ENCODE measurements at regions not wholly inside any gene's neighbourhood (a gene's known extent, or its start where the extent isn't known, plus 50 kb on each side); places are given as distances from the start of the nearest gene placed in this dataset.

- Mint-ChIP-seq H3K4me3 (no peak overlapping the region), H3K27me3 (no peaks in the 10 kb centered on the region), H3K36me3 (no peaks in the 10 kb centered on the region), H3K9me3 (no peaks in the 10 kb centered on the region), H3K27ac (peak overlapping the region; percentile 59), H3K4me1 (peaks cover 45% of the 10 kb centered on the region)
These were observed 206.3 kb upstream of the TBL1X start for GRCh38 chrX:9258421-9259104.

- Mint-ChIP-seq H3K36me3 (no peaks in the 10 kb centered on the region), H3K27ac (peak overlapping the region; percentile 23), H3K4me1 (peaks cover 45% of the 10 kb centered on the region), H3K9me3 (no peaks in the 10 kb centered on the region), H3K27me3 (no peaks in the 10 kb centered on the region), H3K4me3 (no peak overlapping the region)
These were observed 204.3 kb upstream of the TBL1X start for GRCh38 chrX:9260603-9261002.

GRCh38 chrX:9267415-9267814 is 197.4 kb upstream of the TBL1X start:
- Mint-ChIP-seq H3K27me3 (no peaks in the 10 kb centered on the region), H3K36me3 (no peaks in the 10 kb centered on the region), H3K4me1 (peaks cover 6% of the 10 kb centered on the region), H3K9me3 (no peaks in the 10 kb centered on the region), H3K4me3 (no peak overlapping the region), H3K27ac (no peak overlapping the region)

- no peaks in the 10 kb centered on the region for H3K27me3 Mint-ChIP-seq
- H3K4me1 Mint-ChIP-seq = peaks cover 4% of the 10 kb centered on the region
- H3K36me3 Mint-ChIP-seq = peaks cover 1% of the 10 kb centered on the region
- H3K9me3 Mint-ChIP-seq = no peaks in the 10 kb centered on the region
- H3K27ac Mint-ChIP-seq = no peak overlapping the region
- no peak overlapping the region for H3K4me3 Mint-ChIP-seq
These were observed 195.7 kb upstream of the TBL1X start for GRCh38 chrX:9269134-9269533.

GRCh38 chrX:9271789-9272525 is 192.9 kb upstream of the TBL1X start:
- no peak overlapping the region for H3K4me3 Mint-ChIP-seq
- no peaks in the 10 kb centered on the region for H3K27me3 Mint-ChIP-seq
- H3K9me3 Mint-ChIP-seq = no peaks in the 10 kb centered on the region
- peaks cover 4% of the 10 kb centered on the region for H3K4me1 Mint-ChIP-seq
- peaks cover 1% of the 10 kb centered on the region for H3K36me3 Mint-ChIP-seq
- no peak overlapping the region for H3K27ac Mint-ChIP-seq

- no peaks in the 10 kb centered on the region for H3K27me3 Mint-ChIP-seq
- no peak overlapping the region for H3K27ac Mint-ChIP-seq
- peaks cover 9% of the 10 kb centered on the region for H3K4me1 Mint-ChIP-seq
- H3K36me3 Mint-ChIP-seq = peaks cover 1% of the 10 kb centered on the region
- no peak overlapping the region for H3K4me3 Mint-ChIP-seq
- H3K9me3 Mint-ChIP-seq = no peaks in the 10 kb centered on the region
These were observed 191.1 kb upstream of the TBL1X start for GRCh38 chrX:9273744-9274143.

- peak overlapping the region; percentile 84 for H3K27ac Mint-ChIP-seq
- H3K4me1 Mint-ChIP-seq = peaks cover 28% of the 10 kb centered on the region
- H3K36me3 Mint-ChIP-seq = peaks cover 3% of the 10 kb centered on the region
- H3K9me3 Mint-ChIP-seq = peaks cover 4% of the 10 kb centered on the region
- H3K27me3 Mint-ChIP-seq = no peaks in the 10 kb centered on the region
- H3K4me3 Mint-ChIP-seq = peak overlapping the region; percentile 66
These were observed 186.2 kb upstream of the TBL1X start for GRCh38 chrX:9278475-9279233.

- no peaks in the 10 kb centered on the region for H3K27me3 Mint-ChIP-seq
- peak overlapping the region; percentile 84 for H3K27ac Mint-ChIP-seq
- peaks cover 28% of the 10 kb centered on the region for H3K4me1 Mint-ChIP-seq
- peak overlapping the region; percentile 66 for H3K4me3 Mint-ChIP-seq
- peaks cover 3% of the 10 kb centered on the region for H3K36me3 Mint-ChIP-seq
- H3K9me3 Mint-ChIP-seq = peaks cover 4% of the 10 kb centered on the region
These were observed 185.7 kb upstream of the TBL1X start for GRCh38 chrX:9279234-9279544.

GRCh38 chrX:9280831-9281230 is 184.0 kb upstream of the TBL1X start:
- Mint-ChIP-seq H3K27me3 (no peaks in the 10 kb centered on the region), H3K27ac (no peak overlapping the region), H3K9me3 (peaks cover 6% of the 10 kb centered on the region), H3K4me1 (peaks cover 42% of the 10 kb centered on the region), H3K4me3 (no peak overlapping the region), H3K36me3 (peaks cover 3% of the 10 kb centered on the region)

GRCh38 chrX:9282325-9282724 is 182.5 kb upstream of the TBL1X start:
- peaks cover 48% of the 10 kb centered on the region for H3K4me1 Mint-ChIP-seq
- no peak overlapping the region for H3K4me3 Mint-ChIP-seq
- H3K9me3 Mint-ChIP-seq = peaks cover 9% of the 10 kb centered on the region
- H3K36me3 Mint-ChIP-seq = peaks cover 3% of the 10 kb centered on the region
- H3K27ac Mint-ChIP-seq = peak overlapping the region; percentile 94
- no peaks in the 10 kb centered on the region for H3K27me3 Mint-ChIP-seq

GRCh38 chrX:9285342-9285771 is 179.5 kb upstream of the TBL1X start:
- Mint-ChIP-seq H3K36me3 (no peaks in the 10 kb centered on the region), H3K27me3 (no peaks in the 10 kb centered on the region), H3K9me3 (peaks cover 5% of the 10 kb centered on the region), H3K4me1 (peaks cover 41% of the 10 kb centered on the region), H3K4me3 (peak overlapping the region; percentile 63), H3K27ac (peak overlapping the region; percentile 100)

GRCh38 chrX:9286234-9286633 is 178.6 kb upstream of the TBL1X start:
- peak overlapping the region; percentile 100 for H3K27ac Mint-ChIP-seq
- H3K9me3 Mint-ChIP-seq = peaks cover 5% of the 10 kb centered on the region
- no peaks in the 10 kb centered on the region for H3K27me3 Mint-ChIP-seq
- peak overlapping the region; percentile 63 for H3K4me3 Mint-ChIP-seq
- H3K36me3 Mint-ChIP-seq = no peaks in the 10 kb centered on the region
- H3K4me1 Mint-ChIP-seq = peaks cover 42% of the 10 kb centered on the region

- H3K27me3 Mint-ChIP-seq = no peaks in the 10 kb centered on the region
- no peaks in the 10 kb centered on the region for H3K9me3 Mint-ChIP-seq
- no peak overlapping the region for H3K27ac Mint-ChIP-seq
- H3K36me3 Mint-ChIP-seq = no peaks in the 10 kb centered on the region
- H3K4me3 Mint-ChIP-seq = no peak overlapping the region
- peaks cover 11% of the 10 kb centered on the region for H3K4me1 Mint-ChIP-seq
These were observed 173.2 kb upstream of the TBL1X start for GRCh38 chrX:9291629-9292028.

- no peaks in the 10 kb centered on the region for H3K9me3 Mint-ChIP-seq
- no peak overlapping the region for H3K4me3 Mint-ChIP-seq
- H3K36me3 Mint-ChIP-seq = no peaks in the 10 kb centered on the region
- H3K27ac Mint-ChIP-seq = no peak overlapping the region
- peaks cover 4% of the 10 kb centered on the region for H3K4me1 Mint-ChIP-seq
- no peaks in the 10 kb centered on the region for H3K27me3 Mint-ChIP-seq
These were observed 171.8 kb upstream of the TBL1X start for GRCh38 chrX:9293051-9293496.

GRCh38 chrX:9293903-9294302 is 171.0 kb upstream of the TBL1X start:
- H3K4me3 Mint-ChIP-seq = no peak overlapping the region
- no peaks in the 10 kb centered on the region for H3K27me3 Mint-ChIP-seq
- H3K27ac Mint-ChIP-seq = no peak overlapping the region
- peaks cover 4% of the 10 kb centered on the region for H3K4me1 Mint-ChIP-seq
- no peaks in the 10 kb centered on the region for H3K9me3 Mint-ChIP-seq
- H3K36me3 Mint-ChIP-seq = no peaks in the 10 kb centered on the region

GRCh38 chrX:9295551-9295950 is 169.3 kb upstream of the TBL1X start:
- Mint-ChIP-seq H3K4me3 (no peak overlapping the region), H3K9me3 (no peaks in the 10 kb centered on the region), H3K27me3 (no peaks in the 10 kb centered on the region)

More at GRCh38 chrX:9295551-9295950, 169.3 kb upstream of the TBL1X start:
- no peak overlapping the region for H3K27ac Mint-ChIP-seq
- H3K4me1 Mint-ChIP-seq = peaks cover 4% of the 10 kb centered on the region
- H3K36me3 Mint-ChIP-seq = no peaks in the 10 kb centered on the region

Data from activated naive CD4-positive, alpha-beta T cell treated with anti-CD3 and anti-CD28 coated beads, Interleukin-2, amount 50 U/mL, for 24 hours (primary cell).